Lower leg skin (tissue), 4 donors: ENCODE measurements at regions not wholly inside any gene's neighbourhood (a gene's known extent, or its start where the extent isn't known, plus 50 kb on each side); places are given as distances from the start of the nearest gene placed in this dataset.

Experiments
- DNase-seq, 2 donors: peaks; one replicate each; pipeline ENCODE4 v3.0.0-alpha.2; 2019; ENCODE audit warnings: low spot score in 2 of 2
- H3K4me3 ChIP-seq: fragments of 200-600 bp; sonication (generic); 2 replicates; pipeline ENCODE4 v1.5.1; 2017; ENCODE audit warnings: mild to moderate bottlenecking, low read depth; ENCODE audit not compliant: poor library complexity, severe bottlenecking
- POLR2A ChIP-seq, 2 donors: fragments of 450-650 bp; IDR thresholded peaks; one replicate each; pipeline ENCODE4 v1.6.1; 2016 to 2017; ENCODE audit warnings: antibody characterized with exemption in 2 of 2, mild to moderate bottlenecking in 1 of 2, moderate library complexity in 1 of 2
- WGBS, 2 donors: methylation state at CpG; one replicate each; pipeline ENCODE4 v1.1.5; 2018; 5-methylcytosine and 5-hydroxymethylcytosine counted together
- intact Hi-C: fragments of 100-400 bp; cut with DNase I; formaldehyde crosslinking; loops from one replicate; pipeline ENCODE4 v1.15.0; 2023; ENCODE audit warnings: low total_unique reads
- TF ChIP-seq, protein P1 (sequence below), 3 donors: fragments of 450-650 bp; IDR thresholded peaks; one replicate each; pipeline ENCODE4 v1.5.1; 2016; ENCODE audit warnings: antibody characterized with exemption in 3 of 3, mild to moderate bottlenecking in 3 of 3, moderate library complexity in 2 of 3

DNA sequence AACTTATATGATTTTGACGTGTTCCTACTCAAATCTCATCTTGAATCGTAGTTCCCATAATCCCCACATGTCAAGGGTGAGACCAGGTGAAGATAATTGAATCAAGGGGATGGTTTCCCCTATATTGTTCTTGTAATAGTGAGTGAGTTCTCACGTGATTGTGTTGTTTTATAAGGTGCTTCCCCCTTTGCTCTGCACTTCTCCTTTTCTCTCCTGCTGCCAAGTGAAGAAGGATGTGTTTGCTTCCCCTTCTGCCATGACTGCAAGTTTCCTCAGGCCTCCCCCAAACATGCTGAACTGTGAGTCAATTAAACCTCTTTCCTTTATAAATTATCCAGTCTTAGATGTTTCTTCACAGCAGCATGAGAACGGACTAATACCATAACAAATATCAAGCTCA lies 83.2 kb downstream of the MANEA start:
- no peak overlapping the region for H3K4me3 ChIP-seq
- DNase-seq, result no peak
- intact Hi-C loops, result no loop called here
- TF ChIP-seq, protein P1, sequence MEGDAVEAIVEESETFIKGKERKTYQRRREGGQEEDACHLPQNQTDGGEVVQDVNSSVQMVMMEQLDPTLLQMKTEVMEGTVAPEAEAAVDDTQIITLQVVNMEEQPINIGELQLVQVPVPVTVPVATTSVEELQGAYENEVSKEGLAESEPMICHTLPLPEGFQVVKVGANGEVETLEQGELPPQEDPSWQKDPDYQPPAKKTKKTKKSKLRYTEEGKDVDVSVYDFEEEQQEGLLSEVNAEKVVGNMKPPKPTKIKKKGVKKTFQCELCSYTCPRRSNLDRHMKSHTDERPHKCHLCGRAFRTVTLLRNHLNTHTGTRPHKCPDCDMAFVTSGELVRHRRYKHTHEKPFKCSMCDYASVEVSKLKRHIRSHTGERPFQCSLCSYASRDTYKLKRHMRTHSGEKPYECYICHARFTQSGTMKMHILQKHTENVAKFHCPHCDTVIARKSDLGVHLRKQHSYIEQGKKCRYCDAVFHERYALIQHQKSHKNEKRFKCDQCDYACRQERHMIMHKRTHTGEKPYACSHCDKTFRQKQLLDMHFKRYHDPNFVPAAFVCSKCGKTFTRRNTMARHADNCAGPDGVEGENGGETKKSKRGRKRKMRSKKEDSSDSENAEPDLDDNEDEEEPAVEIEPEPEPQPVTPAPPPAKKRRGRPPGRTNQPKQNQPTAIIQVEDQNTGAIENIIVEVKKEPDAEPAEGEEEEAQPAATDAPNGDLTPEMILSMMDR (IDR thresholded peaks at IDR 0.05), result no peak
- TF ChIP-seq POLR2A (IDR thresholded peaks at IDR 0.05), result no peak
- WGBS, 2 donors, result 67 to 70% methylated on average over 4 of the region's 4 CpGs

DNA sequence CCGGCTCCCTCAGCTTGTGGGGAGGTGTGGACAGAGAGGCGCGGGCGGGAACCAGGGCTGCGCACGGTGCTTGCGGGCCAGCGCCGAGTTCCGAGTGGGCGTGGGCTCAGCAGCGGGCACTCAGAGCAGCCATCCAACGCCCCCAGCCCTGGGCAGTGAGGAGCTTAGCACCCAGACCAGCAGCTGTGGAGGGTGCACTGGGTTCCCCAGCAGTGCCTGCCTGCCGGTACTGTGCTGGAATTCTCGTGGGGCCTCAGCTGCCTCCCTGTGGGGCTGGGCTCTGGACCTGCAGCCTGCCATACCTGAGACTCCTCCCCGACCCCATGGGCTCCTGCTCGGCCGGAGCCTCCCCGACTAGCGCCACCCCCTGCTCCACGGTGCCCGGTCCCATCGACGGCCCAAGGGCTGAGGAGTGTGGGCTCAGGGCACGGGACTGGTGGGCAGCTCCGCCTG lies 92.7 kb downstream of the MANEA start:
- DNase-seq, result no peak
- intact Hi-C loops, result no loop called here
- 89 to 90% methylated on average over 24 to 26 of the region's 26 CpGs for WGBS, 2 donors
- no peak overlapping the region for H3K4me3 ChIP-seq
- TF ChIP-seq, protein P1 (IDR thresholded peaks at IDR 0.05), result no peak
- no peak for TF ChIP-seq POLR2A (IDR thresholded peaks at IDR 0.05)

DNA sequence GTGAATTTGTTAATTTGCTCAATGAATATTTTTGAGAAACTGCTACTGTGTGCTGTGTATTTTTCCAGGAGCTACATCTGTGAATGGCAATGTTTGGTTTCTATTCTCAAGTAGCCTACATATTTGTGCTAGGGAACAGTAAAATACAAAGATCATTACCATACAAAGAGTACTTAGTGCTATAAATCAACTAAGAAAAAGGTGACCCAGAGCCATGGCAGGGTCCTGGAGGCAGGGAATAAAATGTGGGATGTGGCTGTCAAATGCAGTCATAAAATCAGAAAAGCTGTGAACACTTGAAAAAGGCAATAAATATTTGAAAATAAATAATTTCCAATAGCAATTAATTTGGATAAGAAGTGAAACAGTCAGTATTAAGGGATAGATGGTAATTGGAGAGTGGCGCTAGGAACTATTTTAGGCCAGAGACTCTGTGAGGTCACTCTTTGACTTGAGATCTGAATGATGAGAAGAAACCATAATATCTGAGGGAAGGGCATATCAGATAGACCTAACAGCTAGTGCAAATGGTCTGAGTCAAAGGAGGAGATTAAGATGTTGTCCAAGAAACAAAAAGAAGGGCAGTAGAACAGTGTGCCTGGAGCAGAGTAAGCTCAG lies 98.8 kb downstream of the MANEA start:
- no peak overlapping the region for H3K4me3 ChIP-seq
- 96 to 100% methylated on average over 1 of the region's 1 CpG for WGBS, 2 donors
- DNase-seq, result no peak
- intact Hi-C loops, result no loop called here
- no peak for TF ChIP-seq POLR2A (IDR thresholded peaks at IDR 0.05)
- TF ChIP-seq, protein P1 (IDR thresholded peaks at IDR 0.05), result no peak

DNA sequence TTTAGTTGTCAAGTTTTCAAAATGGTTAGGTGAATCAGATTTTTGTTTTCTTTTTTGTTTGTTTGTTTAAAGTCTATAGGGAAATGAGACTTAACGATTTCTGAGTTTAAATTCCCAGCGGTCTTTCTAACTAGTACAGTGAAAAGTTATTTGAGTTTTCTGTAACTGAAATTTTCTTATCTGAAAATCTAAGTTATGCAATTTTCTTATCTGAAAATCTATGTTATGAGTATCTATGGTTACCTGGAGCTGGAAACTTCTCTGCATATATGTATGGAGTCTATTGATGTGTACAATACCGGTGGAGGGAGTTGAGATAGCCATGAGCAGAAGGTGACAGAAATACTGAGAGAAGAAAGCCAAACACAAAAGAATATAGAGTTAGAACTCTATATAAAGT lies 102.6 kb downstream of the MANEA start:
- DNase-seq, result no peak
- 76 to 78% methylated on average over 3 of the region's 3 CpGs for WGBS, 2 donors
- no peak overlapping the region for H3K4me3 ChIP-seq
- no peak for TF ChIP-seq POLR2A (IDR thresholded peaks at IDR 0.05)
- TF ChIP-seq, protein P1 (IDR thresholded peaks at IDR 0.05), result no peak
- intact Hi-C loops, result no loop called here

DNA sequence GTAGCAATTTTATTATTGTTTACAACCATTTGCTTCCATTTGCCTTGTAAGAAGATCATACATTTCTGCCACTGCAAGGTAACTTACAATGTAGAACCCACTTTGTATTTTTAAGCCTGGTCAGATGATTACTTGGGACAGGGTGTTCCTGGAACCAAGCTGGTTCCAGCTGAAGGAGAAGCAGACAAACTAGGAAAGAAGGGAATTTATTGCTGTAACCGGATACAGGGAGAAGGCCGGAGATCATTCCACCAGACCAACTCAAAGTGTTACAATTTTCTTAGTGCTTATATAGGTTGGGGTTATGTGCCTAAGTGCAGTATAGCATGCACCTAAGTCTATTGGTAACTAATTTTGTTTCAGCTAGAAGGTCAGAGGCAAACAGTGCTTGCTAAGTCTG lies 104.4 kb downstream of the MANEA start:
- TF ChIP-seq, protein P1 (IDR thresholded peaks at IDR 0.05), result no peak
- no peak for TF ChIP-seq POLR2A (IDR thresholded peaks at IDR 0.05)
- WGBS, 2 donors, result 59 to 71% methylated on average over 2 of the region's 2 CpGs
- DNase-seq, result no peak
- H3K4me3 ChIP-seq, result no peak overlapping the region
- intact Hi-C loops, result no loop called here

DNA sequence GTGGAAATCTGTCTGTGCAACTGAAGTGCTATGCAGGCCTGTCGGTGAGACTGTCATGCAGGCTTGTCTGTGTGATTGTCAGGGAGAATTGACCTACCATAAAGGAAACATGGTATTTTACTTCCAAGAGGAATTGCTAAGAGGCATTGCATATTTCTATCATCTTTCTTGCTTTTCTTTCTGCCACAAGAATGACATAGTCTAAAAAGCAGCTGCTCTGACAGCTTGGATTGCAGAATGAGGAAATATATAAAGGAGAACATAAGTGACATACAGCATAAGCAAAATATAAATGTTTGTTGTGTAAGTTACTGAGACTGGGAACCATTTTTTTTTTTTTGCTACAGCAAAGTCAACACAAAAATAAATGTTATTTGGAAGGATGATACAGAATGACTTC lies 105.1 kb downstream of the MANEA start:
- WGBS, 2 donors, result 54 to 64% methylated on average over 1 of the region's 1 CpG
- TF ChIP-seq, protein P1 (IDR thresholded peaks at IDR 0.05), result no peak
- TF ChIP-seq POLR2A (IDR thresholded peaks at IDR 0.05), result no peak
- intact Hi-C loops, result no loop called here
- no peak overlapping the region for H3K4me3 ChIP-seq
- DNase-seq, result no peak
